GM23338 (cell line): ENCODE measurements at regions not wholly inside any gene's neighbourhood (a gene's known extent, or its start where the extent isn't known, plus 50 kb on each side); places are given as distances from the start of the nearest gene placed in this dataset.

Source experiments
- ATAC-seq: fragments of 200-7000 bp; cut with Tn5 transposase; 3 replicates; pipeline ENCODE4 v1.9.1; 2020
- DNase-seq: peaks from one replicate; pipeline ENCODE4 v3.0.0-alpha.2; 2015; ENCODE audit warnings: low spot score
- H2AFZ ChIP-seq: fragments of 200-600 bp; sonication (generic); 2 replicates; pipeline ENCODE4 v1.8.0; 2016; ENCODE audit warnings: antibody characterized with exemption, mild to moderate bottlenecking, moderate library complexity
- H3F3A ChIP-seq: fragments of 200-600 bp; sonication (generic); replicated peaks from 2 replicates; pipeline ENCODE4 v1.8.0; 2017; ENCODE audit warnings: antibody characterized with exemption, mixed run types, low read depth
- H3K27ac ChIP-seq: fragments of 200-600 bp; sonication (generic); 2 replicates; pipeline ENCODE4 v1.6.1; 2016; ENCODE audit warnings: low read depth
- H3K27me3 ChIP-seq: fragments of 200-600 bp; sonication (generic); 2 replicates; pipeline ENCODE4 v1.8.0; 2016; ENCODE audit warnings: mild to moderate bottlenecking, mixed run types, moderate library complexity; ENCODE audit not compliant: insufficient read depth
- H3K36me3 ChIP-seq: fragments of 200-600 bp; sonication (generic); 2 replicates; pipeline ENCODE4 v1.8.0; 2016; ENCODE audit warnings: mild to moderate bottlenecking; ENCODE audit not compliant: insufficient read depth
- H3K4me1 ChIP-seq: fragments of 200-600 bp; sonication (generic); 2 replicates; pipeline ENCODE4 v1.8.0; 2016; ENCODE audit warnings: mild to moderate bottlenecking, moderate library complexity; ENCODE audit not compliant: insufficient read depth
- H3K4me2 ChIP-seq: fragments of 200-600 bp; sonication (generic); 2 replicates; pipeline ENCODE4 v1.7.1; 2017; ENCODE audit warnings: mixed run types
- H3K4me3 ChIP-seq: fragments of 200-600 bp; sonication (generic); 2 replicates; pipeline ENCODE4 v1.6.1; 2016; ENCODE audit warnings: mixed run types
- H3K79me2 ChIP-seq: fragments of 200-600 bp; sonication (generic); replicated peaks from 2 replicates; pipeline ENCODE4 v1.8.0; 2017; ENCODE audit warnings: mild to moderate bottlenecking; ENCODE audit not compliant: insufficient read depth
- H3K9me2 ChIP-seq: fragments of 200-600 bp; sonication (generic); 2 replicates; pipeline ENCODE4 v1.8.0; 2017; ENCODE audit not compliant: insufficient read depth
- H4K20me1 ChIP-seq: fragments of 200-600 bp; sonication (generic); replicated peaks from 2 replicates; pipeline ENCODE4 v1.8.0; 2017; ENCODE audit warnings: mild to moderate bottlenecking; ENCODE audit not compliant: insufficient read depth
- H3K27ac Mint-ChIP-seq: 2 replicates; pipeline ENCODE4 v1.8.0; 2020; ENCODE audit warnings: inconsistent platforms, mild to moderate bottlenecking, moderate library complexity, mixed read lengths
- H3K27me3 Mint-ChIP-seq: 3 replicates; pipeline ENCODE4 v1.8.0; 2022; ENCODE audit warnings: low read depth, mild to moderate bottlenecking, moderate library complexity, mixed read lengths, inconsistent platforms; ENCODE audit not compliant: insufficient read depth, poor library complexity
- H3K36me3 Mint-ChIP-seq: 3 replicates; pipeline ENCODE4 v1.8.0; 2021; ENCODE audit warnings: low read depth, mild to moderate bottlenecking, inconsistent platforms, moderate library complexity, mixed read lengths
- H3K4me1 Mint-ChIP-seq: 3 replicates; pipeline ENCODE4 v1.8.0; 2020; ENCODE audit warnings: mild to moderate bottlenecking, inconsistent platforms, mixed read lengths
- H3K4me3 Mint-ChIP-seq: 3 replicates; pipeline ENCODE4 v1.8.0; 2021; ENCODE audit warnings: moderate library complexity, mild to moderate bottlenecking, inconsistent platforms, mixed read lengths
- H3K9me3 Mint-ChIP-seq: 3 replicates; pipeline ENCODE4 v1.8.0; 2020; ENCODE audit warnings: moderate library complexity, mild to moderate bottlenecking, inconsistent platforms, mixed read lengths
- CREB1 ChIP-seq: fragments of 250-450 bp; sonication (Bioruptor Pico); IDR thresholded peaks from 2 replicates; pipeline ENCODE4 v1.5.0; 2020; ENCODE audit warnings: low read depth, mild to moderate bottlenecking, moderate library complexity
- EZH2 ChIP-seq: fragments of 200-600 bp; sonication (generic); IDR thresholded peaks from one replicate; pipeline ENCODE4 v1.8.0; 2017; ENCODE audit warnings: antibody characterized with exemption, mild to moderate bottlenecking, low read depth; ENCODE audit not compliant: unreplicated experiment
- EZH2phosphoT487 ChIP-seq: fragments of 200-600 bp; sonication (generic); IDR thresholded peaks from one replicate; pipeline ENCODE4 v1.8.1; 2018; ENCODE audit warnings: antibody characterized with exemption; ENCODE audit not compliant: unreplicated experiment
- NANOG ChIP-seq: IDR thresholded peaks from 2 replicates; pipeline ENCODE4 v1.6.1; 2016; ENCODE audit warnings: antibody characterized with exemption, borderline replicate concordance
- POLR2AphosphoS5 ChIP-seq: IDR thresholded peaks from 2 replicates; pipeline ENCODE4 v1.6.1; 2016; ENCODE audit warnings: antibody characterized with exemption, low read depth
- STAT1 ChIP-seq: IDR thresholded peaks from one replicate; pipeline ENCODE4 v1.6.1; 2016; ENCODE audit warnings: antibody characterized with exemption; ENCODE audit not compliant: unreplicated experiment
- ZNF114 ChIP-seq: fragments of 250-450 bp; sonication (Bioruptor Pico); IDR thresholded peaks from 2 replicates; pipeline ENCODE4 v1.5.0; 2020; ENCODE audit warnings: mild to moderate bottlenecking, moderate library complexity
- ZNF331 ChIP-seq: fragments of 250-450 bp; sonication (Bioruptor Pico); IDR thresholded peaks from 2 replicates; pipeline ENCODE4 v1.5.0; 2020; ENCODE audit warnings: low read depth, mild to moderate bottlenecking, moderate library complexity
- TF ChIP-seq, protein P1 (sequence below), 2 experiments: fragments of 200-600 bp in 1 of 2; sonication (generic) in 1 of 2; conservative IDR thresholded peaks; 2 replicates each; pipeline versions ENCODE4 v1.5.1 to v1.6.1; 2016 to 2017; ENCODE audit warnings: antibody characterized with exemption in 2 of 2, low read depth in 2 of 2, mild to moderate bottlenecking in 2 of 2, moderate library complexity in 1 of 2
- TF ChIP-seq, protein P2 (sequence below): fragments of 250-450 bp; sonication (Bioruptor Pico); IDR thresholded peaks from 2 replicates; pipeline ENCODE4 v1.5.0; 2020; ENCODE audit warnings: mild to moderate bottlenecking, moderate library complexity
- TF ChIP-seq, protein P3 (sequence below): IDR thresholded peaks from 2 replicates; pipeline ENCODE4 v1.6.1; 2016; ENCODE audit warnings: antibody characterized with exemption

GRCh38 chr11:112555491-112556364, 295.1 kb upstream of the PLET1 start:
- Histone ChIP-seq H2AFZ (peak overlapping the region; percentile 99), H3K4me2 (no peak overlapping the region), H3K27me3 (no peaks in the 10 kb centered on the region), H3K27ac (no peak overlapping the region), H3K79me2 (no peaks in the 10 kb centered on the region), H3F3A (no peaks in the 10 kb centered on the region), H3K36me3 (no peaks in the 10 kb centered on the region), H3K9me2 (no peaks in the 10 kb centered on the region), H3K4me1 (no peaks in the 10 kb centered on the region), H4K20me1 (no peaks in the 10 kb centered on the region), H3K4me3 (no peak overlapping the region)
- H3K27ac Mint-ChIP-seq, result no peak overlapping the region
- H3K27me3 Mint-ChIP-seq, result peaks cover 2% of the 10 kb centered on the region
- no peak overlapping the region for H3K4me3 Mint-ChIP-seq
- TF ChIP-seq, protein P1, sequence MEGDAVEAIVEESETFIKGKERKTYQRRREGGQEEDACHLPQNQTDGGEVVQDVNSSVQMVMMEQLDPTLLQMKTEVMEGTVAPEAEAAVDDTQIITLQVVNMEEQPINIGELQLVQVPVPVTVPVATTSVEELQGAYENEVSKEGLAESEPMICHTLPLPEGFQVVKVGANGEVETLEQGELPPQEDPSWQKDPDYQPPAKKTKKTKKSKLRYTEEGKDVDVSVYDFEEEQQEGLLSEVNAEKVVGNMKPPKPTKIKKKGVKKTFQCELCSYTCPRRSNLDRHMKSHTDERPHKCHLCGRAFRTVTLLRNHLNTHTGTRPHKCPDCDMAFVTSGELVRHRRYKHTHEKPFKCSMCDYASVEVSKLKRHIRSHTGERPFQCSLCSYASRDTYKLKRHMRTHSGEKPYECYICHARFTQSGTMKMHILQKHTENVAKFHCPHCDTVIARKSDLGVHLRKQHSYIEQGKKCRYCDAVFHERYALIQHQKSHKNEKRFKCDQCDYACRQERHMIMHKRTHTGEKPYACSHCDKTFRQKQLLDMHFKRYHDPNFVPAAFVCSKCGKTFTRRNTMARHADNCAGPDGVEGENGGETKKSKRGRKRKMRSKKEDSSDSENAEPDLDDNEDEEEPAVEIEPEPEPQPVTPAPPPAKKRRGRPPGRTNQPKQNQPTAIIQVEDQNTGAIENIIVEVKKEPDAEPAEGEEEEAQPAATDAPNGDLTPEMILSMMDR (conservative IDR thresholded peaks at IDR 0.05; ENCODE audit: low read depth in 2 of 2), result peak; percentile 88 to 93
- TF ChIP-seq EZH2phosphoT487, result no peak
- peak; percentile 78 for DNase-seq
- H3K4me1 Mint-ChIP-seq, result peaks cover 16% of the 10 kb centered on the region
- ATAC-seq, result peak; percentile 98
- no peaks in the 10 kb centered on the region for H3K36me3 Mint-ChIP-seq
- no peaks in the 10 kb centered on the region for H3K9me3 Mint-ChIP-seq

DNA sequence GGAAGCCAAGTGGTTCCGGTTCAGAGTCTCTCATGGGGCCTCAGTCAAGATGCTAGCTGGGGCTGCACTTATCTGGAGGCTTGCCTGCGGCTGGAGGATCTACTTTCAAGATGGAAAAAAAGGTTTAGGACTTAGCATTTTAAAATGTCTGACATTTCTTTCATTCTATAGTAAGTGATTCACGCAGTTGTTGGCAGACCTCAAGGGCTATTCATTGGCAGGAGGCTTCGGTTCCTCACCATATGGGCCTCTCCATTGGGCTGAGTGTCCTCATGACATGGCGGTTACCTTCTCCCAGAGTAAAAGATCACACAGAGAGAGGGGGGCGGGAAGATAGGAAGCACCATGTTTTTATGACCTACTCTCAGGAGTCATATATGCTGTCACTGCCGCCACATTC, 298.0 kb upstream of the PLET1 start:
- peaks cover 2% of the 10 kb centered on the region for H3K27me3 Mint-ChIP-seq
- no peaks in the 10 kb centered on the region for H4K20me1 ChIP-seq
- no peak for ATAC-seq
- H3F3A ChIP-seq, result no peaks in the 10 kb centered on the region
- H2AFZ ChIP-seq, result no peak overlapping the region
- no peaks in the 10 kb centered on the region for H3K36me3 ChIP-seq
- H3K27ac Mint-ChIP-seq, result no peak overlapping the region
- H3K4me1 Mint-ChIP-seq, result peaks cover 16% of the 10 kb centered on the region
- no peaks in the 10 kb centered on the region for H3K4me1 ChIP-seq
- 0 out of 2 replicates have a peak, but pooled peaks cover 5% of the 10 kb centered on the region for H3K9me2 ChIP-seq
- H3K36me3 Mint-ChIP-seq, result no peaks in the 10 kb centered on the region
- H3K27ac ChIP-seq, result no peak overlapping the region
- H3K4me3 Mint-ChIP-seq, result no peak overlapping the region
- no peak overlapping the region for H3K4me2 ChIP-seq
- H3K4me3 ChIP-seq, result no peak overlapping the region
- no peaks in the 10 kb centered on the region for H3K27me3 ChIP-seq
- no peak for DNase-seq
- H3K79me2 ChIP-seq, result no peaks in the 10 kb centered on the region
- H3K9me3 Mint-ChIP-seq, result no peaks in the 10 kb centered on the region
- TF ChIP-seq, protein P2, sequence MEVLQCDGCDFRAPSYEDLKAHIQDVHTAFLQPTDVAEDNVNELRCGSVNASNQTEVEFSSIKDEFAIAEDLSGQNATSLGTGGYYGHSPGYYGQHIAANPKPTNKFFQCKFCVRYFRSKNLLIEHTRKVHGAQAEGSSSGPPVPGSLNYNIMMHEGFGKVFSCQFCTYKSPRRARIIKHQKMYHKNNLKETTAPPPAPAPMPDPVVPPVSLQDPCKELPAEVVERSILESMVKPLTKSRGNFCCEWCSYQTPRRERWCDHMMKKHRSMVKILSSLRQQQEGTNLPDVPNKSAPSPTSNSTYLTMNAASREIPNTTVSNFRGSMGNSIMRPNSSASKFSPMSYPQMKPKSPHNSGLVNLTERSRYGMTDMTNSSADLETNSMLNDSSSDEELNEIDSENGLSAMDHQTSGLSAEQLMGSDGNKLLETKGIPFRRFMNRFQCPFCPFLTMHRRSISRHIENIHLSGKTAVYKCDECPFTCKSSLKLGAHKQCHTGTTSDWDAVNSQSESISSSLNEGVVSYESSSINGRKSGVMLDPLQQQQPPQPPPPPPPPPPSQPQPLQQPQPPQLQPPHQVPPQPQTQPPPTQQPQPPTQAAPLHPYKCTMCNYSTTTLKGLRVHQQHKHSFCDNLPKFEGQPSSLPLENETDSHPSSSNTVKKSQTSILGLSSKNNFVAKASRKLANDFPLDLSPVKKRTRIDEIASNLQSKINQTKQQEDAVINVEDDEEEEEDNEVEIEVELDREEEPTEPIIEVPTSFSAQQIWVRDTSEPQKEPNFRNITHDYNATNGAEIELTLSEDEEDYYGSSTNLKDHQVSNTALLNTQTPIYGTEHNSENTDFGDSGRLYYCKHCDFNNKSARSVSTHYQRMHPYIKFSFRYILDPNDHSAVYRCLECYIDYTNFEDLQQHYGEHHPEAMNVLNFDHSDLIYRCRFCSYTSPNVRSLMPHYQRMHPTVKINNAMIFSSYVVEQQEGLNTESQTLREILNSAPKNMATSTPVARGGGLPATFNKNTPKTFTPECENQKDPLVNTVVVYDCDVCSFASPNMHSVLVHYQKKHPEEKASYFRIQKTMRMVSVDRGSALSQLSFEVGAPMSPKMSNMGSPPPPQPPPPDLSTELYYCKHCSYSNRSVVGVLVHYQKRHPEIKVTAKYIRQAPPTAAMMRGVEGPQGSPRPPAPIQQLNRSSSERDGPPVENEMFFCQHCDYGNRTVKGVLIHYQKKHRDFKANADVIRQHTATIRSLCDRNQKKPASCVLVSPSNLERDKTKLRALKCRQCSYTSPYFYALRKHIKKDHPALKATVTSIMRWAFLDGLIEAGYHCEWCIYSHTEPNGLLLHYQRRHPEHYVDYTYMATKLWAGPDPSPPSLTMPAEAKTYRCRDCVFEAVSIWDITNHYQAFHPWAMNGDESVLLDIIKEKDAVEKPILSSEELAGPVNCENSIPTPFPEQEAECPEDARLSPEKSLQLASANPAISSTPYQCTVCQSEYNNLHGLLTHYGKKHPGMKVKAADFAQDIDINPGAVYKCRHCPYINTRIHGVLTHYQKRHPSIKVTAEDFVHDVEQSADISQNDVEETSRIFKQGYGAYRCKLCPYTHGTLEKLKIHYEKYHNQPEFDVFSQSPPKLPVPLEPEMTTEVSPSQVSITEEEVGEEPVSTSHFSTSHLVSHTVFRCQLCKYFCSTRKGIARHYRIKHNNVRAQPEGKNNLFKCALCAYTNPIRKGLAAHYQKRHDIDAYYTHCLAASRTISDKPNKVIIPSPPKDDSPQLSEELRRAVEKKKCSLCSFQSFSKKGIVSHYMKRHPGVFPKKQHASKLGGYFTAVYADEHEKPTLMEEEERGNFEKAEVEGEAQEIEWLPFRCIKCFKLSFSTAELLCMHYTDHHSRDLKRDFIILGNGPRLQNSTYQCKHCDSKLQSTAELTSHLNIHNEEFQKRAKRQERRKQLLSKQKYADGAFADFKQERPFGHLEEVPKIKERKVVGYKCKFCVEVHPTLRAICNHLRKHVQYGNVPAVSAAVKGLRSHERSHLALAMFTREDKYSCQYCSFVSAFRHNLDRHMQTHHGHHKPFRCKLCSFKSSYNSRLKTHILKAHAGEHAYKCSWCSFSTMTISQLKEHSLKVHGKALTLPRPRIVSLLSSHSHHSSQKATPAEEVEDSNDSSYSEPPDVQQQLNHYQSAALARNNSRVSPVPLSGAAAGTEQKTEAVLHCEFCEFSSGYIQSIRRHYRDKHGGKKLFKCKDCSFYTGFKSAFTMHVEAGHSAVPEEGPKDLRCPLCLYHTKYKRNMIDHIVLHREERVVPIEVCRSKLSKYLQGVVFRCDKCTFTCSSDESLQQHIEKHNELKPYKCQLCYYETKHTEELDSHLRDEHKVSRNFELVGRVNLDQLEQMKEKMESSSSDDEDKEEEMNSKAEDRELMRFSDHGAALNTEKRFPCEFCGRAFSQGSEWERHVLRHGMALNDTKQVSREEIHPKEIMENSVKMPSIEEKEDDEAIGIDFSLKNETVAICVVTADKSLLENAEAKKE (CRISPR knock-in tag), result no peak
- TF ChIP-seq STAT1 (no peak), EZH2 (no peak), ZNF331 (CRISPR knock-in tag) (no peak), ZNF114 (no peak), POLR2AphosphoS5 (no peak), CREB1 (CRISPR knock-in tag) (no peak), NANOG (no peak)
- TF ChIP-seq, protein P3, sequence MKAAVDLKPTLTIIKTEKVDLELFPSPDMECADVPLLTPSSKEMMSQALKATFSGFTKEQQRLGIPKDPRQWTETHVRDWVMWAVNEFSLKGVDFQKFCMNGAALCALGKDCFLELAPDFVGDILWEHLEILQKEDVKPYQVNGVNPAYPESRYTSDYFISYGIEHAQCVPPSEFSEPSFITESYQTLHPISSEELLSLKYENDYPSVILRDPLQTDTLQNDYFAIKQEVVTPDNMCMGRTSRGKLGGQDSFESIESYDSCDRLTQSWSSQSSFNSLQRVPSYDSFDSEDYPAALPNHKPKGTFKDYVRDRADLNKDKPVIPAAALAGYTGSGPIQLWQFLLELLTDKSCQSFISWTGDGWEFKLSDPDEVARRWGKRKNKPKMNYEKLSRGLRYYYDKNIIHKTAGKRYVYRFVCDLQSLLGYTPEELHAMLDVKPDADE, result no peak
